Smooth muscle cell (in vitro differentiated cells): ENCODE measurements at regions not wholly inside any gene's neighbourhood (a gene's known extent, or its start where the extent isn't known, plus 50 kb on each side); places are given as distances from the start of the nearest gene placed in this dataset.

Source experiments
- DNase-seq: peaks from one replicate; lab custom pipeline; 2025; ENCODE audit not compliant: unreplicated experiment; lab: John Stamatoyannopoulos, UW
- H2AFZ ChIP-seq: fragments of 200-600 bp; sonication (generic); 2 replicates; pipeline ENCODE4 v1.6.0; 2016; ENCODE audit warnings: antibody characterized with exemption, low read depth, mild to moderate bottlenecking
- H3F3A ChIP-seq: fragments of 200-600 bp; sonication (generic); 2 replicates; pipeline ENCODE4 v1.6.0; 2017; ENCODE audit warnings: antibody characterized with exemption, low read depth
- H3K27ac ChIP-seq: fragments of 200-600 bp; sonication (generic); 2 replicates; pipeline ENCODE4 v1.5.1; 2016; ENCODE audit warnings: low read depth, mild to moderate bottlenecking
- H3K27me3 ChIP-seq: fragments of 200-600 bp; sonication (generic); 2 replicates; pipeline ENCODE4 v1.6.1; 2016; ENCODE audit warnings: low read depth, mild to moderate bottlenecking
- H3K36me3 ChIP-seq: fragments of 200-600 bp; sonication (generic); 2 replicates; pipeline ENCODE4 v1.5.1; 2016; ENCODE audit warnings: low read depth
- H3K4me1 ChIP-seq: fragments of 200-600 bp; sonication (generic); 2 replicates; pipeline ENCODE4 v1.5.1; 2016; ENCODE audit warnings: low read depth
- H3K4me2 ChIP-seq: fragments of 200-600 bp; sonication (generic); 2 replicates; pipeline ENCODE4 v1.6.0; 2016; ENCODE audit warnings: mild to moderate bottlenecking
- H3K4me3 ChIP-seq: fragments of 200-600 bp; sonication (generic); 2 replicates; pipeline ENCODE4 v1.5.1; 2016; ENCODE audit warnings: mild to moderate bottlenecking
- H3K79me2 ChIP-seq: fragments of 200-600 bp; sonication (generic); 2 replicates; pipeline ENCODE4 v1.6.0; 2016; ENCODE audit warnings: low read depth, mild to moderate bottlenecking
- H3K9ac ChIP-seq: fragments of 200-600 bp; sonication (generic); 2 replicates; pipeline ENCODE4 v1.6.0; 2016; ENCODE audit warnings: low read depth
- H3K9me3 ChIP-seq: fragments of 200-600 bp; sonication (generic); replicated peaks from 2 replicates; pipeline ENCODE4 v1.5.1; 2016; ENCODE audit warnings: low read depth
- H4K20me1 ChIP-seq: fragments of 200-600 bp; sonication (generic); 2 replicates; pipeline ENCODE4 v1.6.0; 2016; ENCODE audit warnings: low read depth
- WGBS: methylation state at CpG from one replicate; pipeline ENCODE4 v1.1.7; 2016; ENCODE audit warnings: low lambda C conversion rate; 5-methylcytosine and 5-hydroxymethylcytosine counted together
- TF ChIP-seq, protein P1 (sequence below): fragments of 200-600 bp; sonication (generic); IDR thresholded peaks from 2 replicates; pipeline ENCODE4 v1.5.1; 2017; ENCODE audit warnings: borderline replicate concordance, mild to moderate bottlenecking, antibody characterized with exemption; ENCODE audit not compliant: insufficient read depth, poor library complexity, severe bottlenecking

GRCh38 chr17:72306037-72306436, 185.2 kb downstream of the SOX9 start:
- 62% methylated on average over 6 of the region's 6 CpGs for WGBS
- H3K27ac ChIP-seq: no peak overlapping the region
- no peaks in the 10 kb centered on the region for H4K20me1 ChIP-seq
- no peaks in the 10 kb centered on the region for H3F3A ChIP-seq
- no peaks in the 10 kb centered on the region for H3K27me3 ChIP-seq
- no peak overlapping the region for H3K9ac ChIP-seq
- H3K9me3 ChIP-seq: no peaks in the 10 kb centered on the region
- TF ChIP-seq, protein P1, sequence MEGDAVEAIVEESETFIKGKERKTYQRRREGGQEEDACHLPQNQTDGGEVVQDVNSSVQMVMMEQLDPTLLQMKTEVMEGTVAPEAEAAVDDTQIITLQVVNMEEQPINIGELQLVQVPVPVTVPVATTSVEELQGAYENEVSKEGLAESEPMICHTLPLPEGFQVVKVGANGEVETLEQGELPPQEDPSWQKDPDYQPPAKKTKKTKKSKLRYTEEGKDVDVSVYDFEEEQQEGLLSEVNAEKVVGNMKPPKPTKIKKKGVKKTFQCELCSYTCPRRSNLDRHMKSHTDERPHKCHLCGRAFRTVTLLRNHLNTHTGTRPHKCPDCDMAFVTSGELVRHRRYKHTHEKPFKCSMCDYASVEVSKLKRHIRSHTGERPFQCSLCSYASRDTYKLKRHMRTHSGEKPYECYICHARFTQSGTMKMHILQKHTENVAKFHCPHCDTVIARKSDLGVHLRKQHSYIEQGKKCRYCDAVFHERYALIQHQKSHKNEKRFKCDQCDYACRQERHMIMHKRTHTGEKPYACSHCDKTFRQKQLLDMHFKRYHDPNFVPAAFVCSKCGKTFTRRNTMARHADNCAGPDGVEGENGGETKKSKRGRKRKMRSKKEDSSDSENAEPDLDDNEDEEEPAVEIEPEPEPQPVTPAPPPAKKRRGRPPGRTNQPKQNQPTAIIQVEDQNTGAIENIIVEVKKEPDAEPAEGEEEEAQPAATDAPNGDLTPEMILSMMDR: no peak
- H3K4me3 ChIP-seq: no peak overlapping the region
- no peaks in the 10 kb centered on the region for H3K4me1 ChIP-seq
- no peak overlapping the region for H2AFZ ChIP-seq
- no peaks in the 10 kb centered on the region for H3K36me3 ChIP-seq
- H3K4me2 ChIP-seq: no peak overlapping the region
- no peaks in the 10 kb centered on the region for H3K79me2 ChIP-seq
- no peak for DNase-seq

- Histone ChIP-seq H3K27ac (no peak overlapping the region), H3K9ac (no peak overlapping the region), H3K36me3 (no peaks in the 10 kb centered on the region), H3K4me1 (no peaks in the 10 kb centered on the region), H2AFZ (no peak overlapping the region), H3K4me3 (no peak overlapping the region), H3F3A (no peaks in the 10 kb centered on the region), H3K9me3 (no peaks in the 10 kb centered on the region), H3K4me2 (no peak overlapping the region), H3K79me2 (no peaks in the 10 kb centered on the region), H3K27me3 (no peaks in the 10 kb centered on the region), H4K20me1 (no peaks in the 10 kb centered on the region)
- no peak for DNase-seq
- TF ChIP-seq, protein P1: no peak
- 93% methylated on average over 3 of the region's 3 CpGs for WGBS
These were observed 187.0 kb downstream of the SOX9 start for GRCh38 chr17:72307836-72308235.

GRCh38 chr17:72308744-72309385, 188.0 kb downstream of the SOX9 start:
- no peak overlapping the region for H3K27ac ChIP-seq

More at GRCh38 chr17:72308744-72309385, 188.0 kb downstream of the SOX9 start:
- Histone ChIP-seq H3K4me3 (no peak overlapping the region), H3F3A (no peaks in the 10 kb centered on the region), H3K9me3 (no peaks in the 10 kb centered on the region), H3K27me3 (no peaks in the 10 kb centered on the region), H2AFZ (no peak overlapping the region), H3K4me1 (no peaks in the 10 kb centered on the region), H4K20me1 (no peaks in the 10 kb centered on the region), H3K4me2 (no peak overlapping the region), H3K36me3 (no peaks in the 10 kb centered on the region), H3K79me2 (no peaks in the 10 kb centered on the region), H3K9ac (no peak overlapping the region)
- no peak for DNase-seq
- TF ChIP-seq, protein P1: no peak
- 70% methylated on average over 5 of the region's 5 CpGs for WGBS
